K562 (cell line): ENCODE measurements at regions not wholly inside any gene's neighbourhood (a gene's known extent, or its start where the extent isn't known, plus 50 kb on each side); places are given as distances from the start of the nearest gene placed in this dataset.

ENCODE experiments used
- ATAC-seq: fragments of 200-7000 bp; cut with Tn5 transposase; 3 replicates; pipeline ENCODE4 v1.9.1; 2020; ENCODE audit warnings: moderate library complexity
- BruUV-seq: library from RNA; stranded (reverse); fragments of 400-500 nt; replicated peaks from 2 replicates; lab custom pipeline; 2021; lab: Mats Ljungman, UMichigan
- CTCF ChIA-PET: fragments of 300-600 bp; formaldehyde crosslinking; extraction: SDS; loops from one replicate; lab custom pipeline; 2021; ENCODE audit warnings: low intra/inter-chr PET ratio; lab: Yijun Ruan, JAX
- POLR2A ChIA-PET: fragments of 300-600, 350-650 bp; sonication (Branson Sonifier 250); formaldehyde crosslinking; extraction: SDS; loops from one replicate; lab custom pipeline; 2021; ENCODE audit warnings: antibody characterized with exemption, inconsistent platforms; lab: Yijun Ruan, JAX
- DNase-seq, 4 experiments: peaks; one replicate each; pipeline versions ENCODE4 v3.0.0 to v3.0.0-alpha.2; 2011 to 2018; ENCODE audit warnings: low spot score in 3 of 4, mixed read lengths in 3 of 4; ENCODE audit errors: extremely low read depth in 1 of 4
- FAIRE-seq: peaks from 2 replicates; lab custom pipeline; 2011; peaks lifted over from hg19 to GRCh38; lab: Jason Lieb, UNC
- H2AFZ ChIP-seq: 2 replicates; pipeline ENCODE4 v1.6.0; 2011; ENCODE audit warnings: low read depth, low read length, control low read depth, inconsistent platforms
- H3K27ac ChIP-seq: fragments of 200-600 bp; 3 replicates; pipeline ENCODE4 v1.8.0; 2011; ENCODE audit warnings: low read depth, mild to moderate bottlenecking, control low read depth, inconsistent platforms, low read length, moderate library complexity, mixed read lengths; ENCODE audit errors: extremely low read depth
- H3K27me3 ChIP-seq, 2 experiments: fragments of 300-600 bp in 1 of 2; 2 replicates in 1 of 2; 3 replicates in 1 of 2; pipeline versions ENCODE4 v1.6.0 to v1.8.0; 2011; ENCODE audit warnings: inconsistent platforms in 2 of 2, low read length in 2 of 2, mild to moderate bottlenecking in 1 of 2, mixed read lengths in 1 of 2, moderate library complexity in 1 of 2; ENCODE audit not compliant: control insufficient read depth in 2 of 2, insufficient read depth in 2 of 2
- H3K36me3 ChIP-seq: fragments of 300-600 bp; 3 replicates; pipeline ENCODE4 v1.8.0; 2011; ENCODE audit warnings: mild to moderate bottlenecking, low read length, inconsistent platforms; ENCODE audit not compliant: control insufficient read depth, insufficient read depth
- H3K4me1 ChIP-seq, 2 experiments: fragments of 200-600 bp in 1 of 2; replicated peaks in 1 of 2; 2 replicates in 1 of 2; 3 replicates in 1 of 2; pipeline versions ENCODE4 v1.5.1 to v1.8.0; 2011; ENCODE audit warnings: inconsistent platforms in 2 of 2, low read length in 2 of 2, mild to moderate bottlenecking in 1 of 2, mixed read lengths in 1 of 2, moderate library complexity in 1 of 2; ENCODE audit not compliant: control insufficient read depth in 2 of 2, insufficient read depth in 2 of 2
- H3K4me2 ChIP-seq: 2 replicates; pipeline ENCODE4 v1.6.1; 2011; ENCODE audit warnings: low read length, control low read depth, inconsistent platforms, mixed read lengths; ENCODE audit not compliant: insufficient read depth
- H3K4me3 ChIP-seq: fragments of 200-600 bp; sonication (generic), shearing (Covaris generic); 2 replicates; pipeline ENCODE4 v1.5.1; 2016; ENCODE audit warnings: control low read depth, inconsistent platforms
- H3K79me2 ChIP-seq: fragments of 200-600 bp; 3 replicates; pipeline ENCODE4 v1.8.0; 2011; ENCODE audit warnings: low read length, inconsistent platforms; ENCODE audit not compliant: control insufficient read depth, insufficient read depth
- H3K9ac ChIP-seq, 2 experiments: 2 replicates each; pipeline versions ENCODE4 v1.6.0 to v1.6.1; 2011; ENCODE audit warnings: low read depth in 2 of 2, low read length in 2 of 2, control low read depth in 1 of 2, inconsistent platforms in 1 of 2, mild to moderate bottlenecking in 1 of 2, mixed read lengths in 1 of 2; ENCODE audit not compliant: insufficient read depth in 1 of 2
- H3K9me1 ChIP-seq: one replicate; pipeline ENCODE4 v1.6.0; 2011; ENCODE audit warnings: inconsistent platforms, mild to moderate bottlenecking, low read length, moderate library complexity; ENCODE audit not compliant: control insufficient read depth, insufficient read depth
- H3K9me3 ChIP-seq: replicated peaks from 2 replicates; pipeline ENCODE4 v1.5.1; 2011; ENCODE audit warnings: low read depth, low read length, inconsistent platforms; ENCODE audit not compliant: control insufficient read depth, insufficient read depth
- H4K20me1 ChIP-seq: replicated peaks from 2 replicates; pipeline ENCODE4 v1.6.1; 2011; ENCODE audit warnings: low read length, inconsistent platforms, mixed read lengths; ENCODE audit not compliant: control insufficient read depth, insufficient read depth
- MAZ ChIP-seq, 2 experiments: fragments of 450-650 bp in 1 of 2; sonication (generic) in 1 of 2; formaldehyde crosslinking; IDR thresholded peaks in 1 of 2; conservative IDR thresholded peaks in 1 of 2; 2 replicates each; pipeline versions ENCODE4 v1.4.0 to v1.5.0; 2020; ENCODE audit warnings: mild to moderate bottlenecking in 1 of 2, missing genetic modification reagents in 1 of 2
- MYNN ChIP-seq, 2 experiments: sonication (generic); formaldehyde crosslinking in 1 of 2; IDR thresholded peaks; 2 replicates each; pipeline versions ENCODE4 v1.5.0 to v1.6.1; 2016 to 2020; ENCODE audit warnings: antibody characterized with exemption in 1 of 2, missing genetic modification reagents in 1 of 2
- NRF1 ChIP-seq, 2 experiments: fragments of 450-650 bp; IDR thresholded peaks in 1 of 2; conservative IDR thresholded peaks in 1 of 2; 2 replicates each; pipeline ENCODE4 v1.6.1; 2014; ENCODE audit warnings: mild to moderate bottlenecking in 2 of 2
- PBX2 ChIP-seq, 2 experiments: IDR thresholded peaks in 1 of 2; conservative IDR thresholded peaks in 1 of 2; 2 replicates each; pipeline ENCODE4 v1.6.1; 2016; ENCODE audit warnings: low read depth in 2 of 2, mild to moderate bottlenecking in 1 of 2, missing compliant biosample characterization in 1 of 2, missing genetic modification characterization in 1 of 2, moderate library complexity in 1 of 2
- SUPT5H ChIP-seq: fragments of 450-650 bp; IDR thresholded peaks from 2 replicates; pipeline ENCODE4 v1.6.1; 2016
- WGBS: fragments of 100-300 bp; shearing (Covaris generic); methylation state at CpG from one replicate; pipeline ENCODE4 v1.1.6; 2016; ENCODE audit warnings: low coverage, mixed read lengths; ENCODE audit not compliant: insufficient coverage; ENCODE audit errors: missing lambda C conversion rate; 5-methylcytosine and 5-hydroxymethylcytosine counted together
- in situ Hi-C: fragments of 300-500 bp; cut with MboI; formaldehyde crosslinking; loops from 4 replicates; pipeline ENCODE4 v1.15.0; 2018; ENCODE audit warnings: inconsistent platforms, mixed read lengths
- intact Hi-C: fragments of 100-400 bp; cut with micrococcal nuclease; formaldehyde crosslinking; loops from 2 replicates; pipeline ENCODE4 v1.14.2; 2022
- TF ChIP-seq, protein P1 (sequence below): sonication (generic); formaldehyde crosslinking; IDR thresholded peaks from 2 replicates; pipeline ENCODE4 v1.8.0; 2022; ENCODE audit warnings: mild to moderate bottlenecking, missing genetic modification reagents
- TF ChIP-seq, protein P2 (sequence below): fragments of 250-450 bp; sonication (Bioruptor Pico); IDR thresholded peaks from 2 replicates; pipeline ENCODE4 v1.8.0; 2021; ENCODE audit warnings: moderate library complexity, mild to moderate bottlenecking, inconsistent platforms
- TF ChIP-seq, protein P3 (sequence below): fragments of 250-450 bp; sonication (Bioruptor Pico); IDR thresholded peaks from 2 replicates; pipeline ENCODE4 v1.8.0; 2022; ENCODE audit warnings: inconsistent platforms
- TF ChIP-seq, protein P4 (sequence below): fragments of 450-650 bp; IDR thresholded peaks from 2 replicates; pipeline ENCODE4 v1.6.1; 2016
- TF ChIP-seq, protein P5 (sequence below): fragments of 450-650 bp; IDR thresholded peaks from 2 replicates; pipeline ENCODE4 v1.6.1; 2016; ENCODE audit warnings: antibody characterized with exemption

- Histone ChIP-seq H3K79me2 (no peaks in the 10 kb centered on the region), H3K4me1 (no peaks in the 10 kb centered on the region), H3K36me3 (no peaks in the 10 kb centered on the region), H3K4me3 (no peak overlapping the region), H4K20me1 (no peaks in the 10 kb centered on the region), H3K9ac (no peak overlapping the region), H2AFZ (no peak overlapping the region), H3K27me3 (peaks cover 0 to 9% of the 10 kb centered on the region in 2 experiments; a peak in 2 of 5 replicates), H3K9me1 (no peaks in the 10 kb centered on the region), H3K27ac (no peak overlapping the region), H3K9me3 (no peaks in the 10 kb centered on the region), H3K4me2 (no peak overlapping the region)
- ATAC-seq (no peak), DNase-seq (no peak), FAIRE-seq (no peak)
- intact Hi-C loops: no loop called here
- WGBS: 0% methylated on average over 4 of the region's 4 CpGs
- no TSS peak for BruUV-seq
- POLR2A ChIA-PET: no interaction called here
- in situ Hi-C loops: no loop called here
- CTCF ChIA-PET: no interaction called here
- TF ChIP-seq, protein P1, sequence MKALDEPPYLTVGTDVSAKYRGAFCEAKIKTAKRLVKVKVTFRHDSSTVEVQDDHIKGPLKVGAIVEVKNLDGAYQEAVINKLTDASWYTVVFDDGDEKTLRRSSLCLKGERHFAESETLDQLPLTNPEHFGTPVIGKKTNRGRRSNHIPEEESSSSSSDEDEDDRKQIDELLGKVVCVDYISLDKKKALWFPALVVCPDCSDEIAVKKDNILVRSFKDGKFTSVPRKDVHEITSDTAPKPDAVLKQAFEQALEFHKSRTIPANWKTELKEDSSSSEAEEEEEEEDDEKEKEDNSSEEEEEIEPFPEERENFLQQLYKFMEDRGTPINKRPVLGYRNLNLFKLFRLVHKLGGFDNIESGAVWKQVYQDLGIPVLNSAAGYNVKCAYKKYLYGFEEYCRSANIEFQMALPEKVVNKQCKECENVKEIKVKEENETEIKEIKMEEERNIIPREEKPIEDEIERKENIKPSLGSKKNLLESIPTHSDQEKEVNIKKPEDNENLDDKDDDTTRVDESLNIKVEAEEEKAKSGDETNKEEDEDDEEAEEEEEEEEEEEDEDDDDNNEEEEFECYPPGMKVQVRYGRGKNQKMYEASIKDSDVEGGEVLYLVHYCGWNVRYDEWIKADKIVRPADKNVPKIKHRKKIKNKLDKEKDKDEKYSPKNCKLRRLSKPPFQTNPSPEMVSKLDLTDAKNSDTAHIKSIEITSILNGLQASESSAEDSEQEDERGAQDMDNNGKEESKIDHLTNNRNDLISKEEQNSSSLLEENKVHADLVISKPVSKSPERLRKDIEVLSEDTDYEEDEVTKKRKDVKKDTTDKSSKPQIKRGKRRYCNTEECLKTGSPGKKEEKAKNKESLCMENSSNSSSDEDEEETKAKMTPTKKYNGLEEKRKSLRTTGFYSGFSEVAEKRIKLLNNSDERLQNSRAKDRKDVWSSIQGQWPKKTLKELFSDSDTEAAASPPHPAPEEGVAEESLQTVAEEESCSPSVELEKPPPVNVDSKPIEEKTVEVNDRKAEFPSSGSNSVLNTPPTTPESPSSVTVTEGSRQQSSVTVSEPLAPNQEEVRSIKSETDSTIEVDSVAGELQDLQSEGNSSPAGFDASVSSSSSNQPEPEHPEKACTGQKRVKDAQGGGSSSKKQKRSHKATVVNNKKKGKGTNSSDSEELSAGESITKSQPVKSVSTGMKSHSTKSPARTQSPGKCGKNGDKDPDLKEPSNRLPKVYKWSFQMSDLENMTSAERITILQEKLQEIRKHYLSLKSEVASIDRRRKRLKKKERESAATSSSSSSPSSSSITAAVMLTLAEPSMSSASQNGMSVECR (CRISPR knock-in tag): no peak
- TF ChIP-seq PBX2 (CRISPR knock-in tag; IDR thresholded peaks at IDR 0.05; ENCODE audit: low read depth) (no peak), PBX2 (tag; conservative IDR thresholded peaks at IDR 0.05; ENCODE audit: low read depth) (no peak), SUPT5H (no peak), NRF1 (conservative IDR thresholded peaks at IDR 0.05 in 1 of 2, IDR thresholded peaks at IDR 0.05 in 1 of 2) (no peak), MAZ (CRISPR knock-in tag; conservative IDR thresholded peaks at IDR 0.05 in 1 of 2, IDR thresholded peaks at IDR 0.05 in 1 of 2) (no peak), MYNN (IDR thresholded peaks at IDR 0.05) (no peak), MYNN (CRISPR knock-in tag; IDR thresholded peaks at IDR 0.05) (no peak)
- TF ChIP-seq, protein P2, sequence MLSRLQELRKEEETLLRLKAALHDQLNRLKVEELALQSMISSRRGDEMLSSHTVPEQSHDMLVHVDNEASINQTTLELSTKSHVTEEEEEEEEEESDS (CRISPR knock-in tag): no peak
- TF ChIP-seq, protein P3, sequence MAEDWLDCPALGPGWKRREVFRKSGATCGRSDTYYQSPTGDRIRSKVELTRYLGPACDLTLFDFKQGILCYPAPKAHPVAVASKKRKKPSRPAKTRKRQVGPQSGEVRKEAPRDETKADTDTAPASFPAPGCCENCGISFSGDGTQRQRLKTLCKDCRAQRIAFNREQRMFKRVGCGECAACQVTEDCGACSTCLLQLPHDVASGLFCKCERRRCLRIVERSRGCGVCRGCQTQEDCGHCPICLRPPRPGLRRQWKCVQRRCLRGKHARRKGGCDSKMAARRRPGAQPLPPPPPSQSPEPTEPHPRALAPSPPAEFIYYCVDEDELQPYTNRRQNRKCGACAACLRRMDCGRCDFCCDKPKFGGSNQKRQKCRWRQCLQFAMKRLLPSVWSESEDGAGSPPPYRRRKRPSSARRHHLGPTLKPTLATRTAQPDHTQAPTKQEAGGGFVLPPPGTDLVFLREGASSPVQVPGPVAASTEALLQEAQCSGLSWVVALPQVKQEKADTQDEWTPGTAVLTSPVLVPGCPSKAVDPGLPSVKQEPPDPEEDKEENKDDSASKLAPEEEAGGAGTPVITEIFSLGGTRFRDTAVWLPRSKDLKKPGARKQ (CRISPR knock-in tag): no peak
- TF ChIP-seq, protein P4, sequence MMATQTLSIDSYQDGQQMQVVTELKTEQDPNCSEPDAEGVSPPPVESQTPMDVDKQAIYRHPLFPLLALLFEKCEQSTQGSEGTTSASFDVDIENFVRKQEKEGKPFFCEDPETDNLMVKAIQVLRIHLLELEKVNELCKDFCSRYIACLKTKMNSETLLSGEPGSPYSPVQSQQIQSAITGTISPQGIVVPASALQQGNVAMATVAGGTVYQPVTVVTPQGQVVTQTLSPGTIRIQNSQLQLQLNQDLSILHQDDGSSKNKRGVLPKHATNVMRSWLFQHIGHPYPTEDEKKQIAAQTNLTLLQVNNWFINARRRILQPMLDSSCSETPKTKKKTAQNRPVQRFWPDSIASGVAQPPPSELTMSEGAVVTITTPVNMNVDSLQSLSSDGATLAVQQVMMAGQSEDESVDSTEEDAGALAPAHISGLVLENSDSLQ: no peak
- TF ChIP-seq, protein P5, sequence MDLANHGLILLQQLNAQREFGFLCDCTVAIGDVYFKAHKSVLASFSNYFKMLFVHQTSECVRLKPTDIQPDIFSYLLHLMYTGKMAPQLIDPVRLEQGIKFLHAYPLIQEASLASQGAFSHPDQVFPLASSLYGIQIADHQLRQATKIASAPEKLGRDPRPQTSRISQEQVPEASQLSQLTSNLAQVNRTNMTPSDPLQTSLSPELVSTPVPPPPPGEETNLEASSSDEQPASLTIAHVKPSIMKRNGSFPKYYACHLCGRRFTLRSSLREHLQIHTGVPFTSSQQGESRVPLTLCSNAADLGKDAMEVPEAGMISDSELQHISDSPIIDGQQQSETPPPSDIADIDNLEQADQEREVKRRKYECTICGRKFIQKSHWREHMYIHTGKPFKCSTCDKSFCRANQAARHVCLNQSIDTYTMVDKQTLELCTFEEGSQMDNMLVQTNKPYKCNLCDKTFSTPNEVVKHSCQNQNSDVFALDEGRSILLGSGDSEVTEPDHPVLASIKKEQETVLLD: no peak
Measured at GRCh38 chr11:116543099-116543498, 229.7 kb downstream of the BUD13 start.
